SK-N-SH (cell line): ENCODE measurements at regions not wholly inside any gene's neighbourhood (a gene's known extent, or its start where the extent isn't known, plus 50 kb on each side); places are given as distances from the start of the nearest gene placed in this dataset.

ENCODE experiments used
- CTCF ChIA-PET: fragments of 300-600, 350-600 bp; formaldehyde crosslinking; extraction: SDS; loops from one replicate; lab custom pipeline; 2021; lab: Yijun Ruan, JAX
- POLR2A ChIA-PET: fragments of 350-600 bp; sonication (Branson Sonifier 250); formaldehyde crosslinking; extraction: SDS; loops from one replicate; lab custom pipeline; 2020; ENCODE audit warnings: antibody characterized with exemption, inconsistent platforms; lab: Yijun Ruan, JAX
- DNase-seq: peaks from one replicate; pipeline ENCODE4 v3.0.0; 2012
- H2AFZ ChIP-seq: fragments of 200-600 bp; sonication (generic); 2 replicates; pipeline ENCODE4 v1.8.1; 2016; ENCODE audit warnings: antibody characterized with exemption, mild to moderate bottlenecking, low read depth
- H3F3A ChIP-seq: fragments of 200-600 bp; sonication (generic); replicated peaks from 2 replicates; pipeline ENCODE3; 2016; ENCODE audit warnings: antibody characterized with exemption, mild to moderate bottlenecking; ENCODE audit not compliant: insufficient read depth
- H3K27ac ChIP-seq, 2 experiments: fragments of 200-500 bp in 1 of 2; fragments of 200-600 bp in 1 of 2; sonication (Bioruptor generic) in 1 of 2; sonication (generic), shearing (Covaris generic) in 1 of 2; 2 replicates each; pipeline versions ENCODE4 v1.5.1 to v1.6.1; 2014 to 2016; ENCODE audit warnings: low read depth in 2 of 2, inconsistent platforms in 1 of 2, low read length in 1 of 2, mild to moderate bottlenecking in 1 of 2, mixed read lengths in 1 of 2
- H3K27me3 ChIP-seq: fragments of 200-600 bp; sonication (generic), shearing (Covaris generic); 2 replicates; pipeline ENCODE4 v1.6.1; 2016; ENCODE audit warnings: mixed run types; ENCODE audit not compliant: insufficient read depth
- H3K36me3 ChIP-seq, 2 experiments: fragments of 200-500 bp in 1 of 2; fragments of 200-600 bp in 1 of 2; sonication (Bioruptor generic) in 1 of 2; sonication (generic) in 1 of 2; replicated peaks in 1 of 2; 2 replicates each; pipeline versions ENCODE3 to v1.5.1; 2014 to 2016; ENCODE audit warnings: low read length in 1 of 2, mild to moderate bottlenecking in 1 of 2; ENCODE audit not compliant: insufficient read depth in 2 of 2, control insufficient read depth in 1 of 2
- H3K4me1 ChIP-seq, 2 experiments: fragments of 200-500 bp in 1 of 2; fragments of 200-600 bp in 1 of 2; sonication (Bioruptor generic) in 1 of 2; sonication (generic), shearing (Covaris generic) in 1 of 2; 2 replicates each; pipeline versions ENCODE4 v1.5.1 to v1.6.1; 2014 to 2016; ENCODE audit warnings: low read depth in 1 of 2, low read length in 1 of 2, mixed run types in 1 of 2; ENCODE audit not compliant: insufficient read depth in 2 of 2, control insufficient read depth in 1 of 2
- H3K4me2 ChIP-seq: fragments of 200-600 bp; sonication (generic), shearing (Covaris generic); 2 replicates; pipeline ENCODE4 v1.6.1; 2017; ENCODE audit warnings: mixed run types
- H3K4me3 ChIP-seq, 2 experiments: fragments of 200-500 bp in 1 of 2; fragments of 200-600 bp in 1 of 2; sonication (Bioruptor generic) in 1 of 2; sonication (generic), shearing (Covaris generic) in 1 of 2; 2 replicates each; pipeline versions ENCODE4 v1.5.1 to v1.8.1; 2014 to 2016; ENCODE audit warnings: low read depth in 2 of 2, inconsistent platforms in 1 of 2, low read length in 1 of 2, mild to moderate bottlenecking in 1 of 2, mixed read lengths in 1 of 2, moderate library complexity in 1 of 2
- H3K79me2 ChIP-seq: fragments of 200-600 bp; sonication (generic); 2 replicates; pipeline ENCODE4 v1.8.1; 2017; ENCODE audit warnings: mild to moderate bottlenecking; ENCODE audit not compliant: insufficient read depth
- H3K9ac ChIP-seq: fragments of 200-600 bp; sonication (generic); 2 replicates; pipeline ENCODE4 v1.6.1; 2017; ENCODE audit warnings: mixed run types
- H3K9me2 ChIP-seq: fragments of 200-600 bp; sonication (generic); 2 replicates; pipeline ENCODE4 v1.6.1; 2017; ENCODE audit warnings: mixed run types
- H3K9me3 ChIP-seq: fragments of 200-600 bp; sonication (generic); 2 replicates; pipeline ENCODE4 v1.6.1; 2017; ENCODE audit warnings: mixed run types, mild to moderate bottlenecking, moderate library complexity
- H4K20me1 ChIP-seq: fragments of 200-600 bp; sonication (generic); 2 replicates; pipeline ENCODE4 v1.6.1; 2017; ENCODE audit warnings: mild to moderate bottlenecking, mixed run types; ENCODE audit not compliant: insufficient read depth
- ELF1 ChIP-seq: IDR thresholded peaks from 2 replicates; pipeline ENCODE4 v1.4.0; 2012
- FOXJ3 ChIP-seq: sonication (generic); formaldehyde crosslinking; IDR thresholded peaks from 2 replicates; pipeline ENCODE4 v1.5.1; 2020; ENCODE audit warnings: mild to moderate bottlenecking, missing genetic modification reagents
- GABPA ChIP-seq: IDR thresholded peaks from 2 replicates; pipeline ENCODE4 v1.4.0; 2012; ENCODE audit warnings: low read depth, mild to moderate bottlenecking
- GATA2 ChIP-seq: sonication (generic); formaldehyde crosslinking; IDR thresholded peaks from 2 replicates; pipeline ENCODE4 v1.5.0; 2020; ENCODE audit warnings: mild to moderate bottlenecking, missing genetic modification reagents
- MEF2A ChIP-seq: IDR thresholded peaks from 2 replicates; pipeline ENCODE4 v1.4.0; 2012; ENCODE audit warnings: low read depth, borderline replicate concordance
- MXI1 ChIP-seq: IDR thresholded peaks from 2 replicates; pipeline ENCODE4 v1.6.1; 2012; ENCODE audit warnings: mild to moderate bottlenecking, low read depth, low read length, improper control_type of control experiment
- REST ChIP-seq: IDR thresholded peaks from 2 replicates; pipeline ENCODE4 v1.6.1; 2012; ENCODE audit warnings: mild to moderate bottlenecking, low read depth, low read length, moderate library complexity
- SMC3 ChIP-seq: IDR thresholded peaks from 2 replicates; pipeline ENCODE4 v1.6.1; 2012; ENCODE audit warnings: low read depth, low read length, improper control_type of control experiment
- WGBS: methylation state at CpG from one replicate; pipeline ENCODE4 v1.1.6; 2017; ENCODE audit warnings: low lambda C conversion rate; 5-methylcytosine and 5-hydroxymethylcytosine counted together
- TF ChIP-seq, protein P1 (sequence below): fragments of 150-350 bp; IDR thresholded peaks from 2 replicates; pipeline ENCODE4 v1.6.1; 2016; ENCODE audit warnings: mild to moderate bottlenecking, low read depth, low read length

GRCh38 chr5:24320643-24321042 lies 324.1 kb downstream of the CDH10 start:
- H3K36me3 ChIP-seq, result no peaks in the 10 kb centered on the region
- H3K4me1 ChIP-seq, result no peaks in the 10 kb centered on the region
- DNase-seq, result no peak
- H3K9me3 ChIP-seq, result no peaks in the 10 kb centered on the region
- ChIA-PET POLR2A (no interaction called here), CTCF (no interaction called here)
- H3K79me2 ChIP-seq, result no peaks in the 10 kb centered on the region
- no peak overlapping the region for H3K27ac ChIP-seq
- H3K9ac ChIP-seq, result no peak overlapping the region
- H3F3A ChIP-seq, result no peaks in the 10 kb centered on the region
- H4K20me1 ChIP-seq, result no peaks in the 10 kb centered on the region
- H3K27me3 ChIP-seq, result no peaks in the 10 kb centered on the region
- no peaks in the 10 kb centered on the region for H3K9me2 ChIP-seq
- H3K4me3 ChIP-seq, result no peak overlapping the region
- 6% methylated on average over 3 of the region's 3 CpGs for WGBS
- no peak for TF ChIP-seq FOXJ3 (CRISPR knock-in tag)
- no peak for TF ChIP-seq SMC3
- TF ChIP-seq, all 33 proteins: peak for 0
- H3K4me2 ChIP-seq, result no peak overlapping the region
- no peak overlapping the region for H2AFZ ChIP-seq

DNA sequence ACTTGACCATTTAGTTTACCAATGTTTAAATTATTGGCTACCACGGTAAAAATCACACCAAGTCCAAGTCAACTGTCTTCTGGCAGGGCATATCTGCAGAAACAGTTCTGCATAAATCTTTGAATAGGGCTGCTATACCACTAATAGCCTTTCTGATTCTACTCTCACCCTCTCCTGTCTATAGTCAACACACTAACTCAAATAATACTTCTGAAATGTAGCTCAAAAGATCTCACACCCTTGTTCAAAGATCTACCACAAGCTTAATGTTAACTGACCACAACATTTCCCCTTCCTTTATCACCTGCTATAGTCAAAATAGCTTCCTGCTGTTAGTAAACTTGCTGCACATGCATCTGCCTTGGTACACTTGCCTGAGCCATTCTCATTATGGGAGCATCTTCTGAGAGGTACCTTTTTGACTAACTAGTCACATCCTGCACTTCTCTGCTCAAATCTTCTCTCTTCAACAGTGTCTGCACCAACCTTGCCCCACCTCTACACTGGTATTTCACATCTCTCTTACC lies 319.4 kb downstream of the CDH10 start:
- H3K27me3 ChIP-seq, result no peaks in the 10 kb centered on the region
- DNase-seq, result no peak
- H3K79me2 ChIP-seq, result no peaks in the 10 kb centered on the region
- no peaks in the 10 kb centered on the region for H3K4me1 ChIP-seq
- no peaks in the 10 kb centered on the region for H3K9me2 ChIP-seq
- H3K9ac ChIP-seq, result no peak overlapping the region
- no peak overlapping the region for H3K4me3 ChIP-seq
- CTCF ChIA-PET, result interaction anchor here (1.1 kb wide), 1 partner anchor 14 kb away, joined by 4 read pairs; no protein-coding TSS in a partner anchor
- no peaks in the 10 kb centered on the region for H3K36me3 ChIP-seq
- H3K27ac ChIP-seq, result no peak overlapping the region
- no peak overlapping the region for H2AFZ ChIP-seq
- TF ChIP-seq ELF1, result no peak
- TF ChIP-seq, protein P1, sequence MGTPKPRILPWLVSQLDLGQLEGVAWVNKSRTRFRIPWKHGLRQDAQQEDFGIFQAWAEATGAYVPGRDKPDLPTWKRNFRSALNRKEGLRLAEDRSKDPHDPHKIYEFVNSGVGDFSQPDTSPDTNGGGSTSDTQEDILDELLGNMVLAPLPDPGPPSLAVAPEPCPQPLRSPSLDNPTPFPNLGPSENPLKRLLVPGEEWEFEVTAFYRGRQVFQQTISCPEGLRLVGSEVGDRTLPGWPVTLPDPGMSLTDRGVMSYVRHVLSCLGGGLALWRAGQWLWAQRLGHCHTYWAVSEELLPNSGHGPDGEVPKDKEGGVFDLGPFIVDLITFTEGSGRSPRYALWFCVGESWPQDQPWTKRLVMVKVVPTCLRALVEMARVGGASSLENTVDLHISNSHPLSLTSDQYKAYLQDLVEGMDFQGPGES, result no peak
- TF ChIP-seq GABPA, result no peak
- no peak for TF ChIP-seq SMC3
- no peak for TF ChIP-seq MXI1
- no peak for TF ChIP-seq REST
- TF ChIP-seq FOXJ3 (CRISPR knock-in tag), result no peak
- no peak for TF ChIP-seq GATA2 (CRISPR knock-in tag)
- TF ChIP-seq MEF2A, result no peak
- TF ChIP-seq, all 33 proteins: peak for 0
- 0% methylated on average over 1 of the region's 1 CpG for WGBS
- no peak overlapping the region for H3K4me2 ChIP-seq
- no peaks in the 10 kb centered on the region for H3K9me3 ChIP-seq
- no peaks in the 10 kb centered on the region for H3F3A ChIP-seq
- POLR2A ChIA-PET, result no interaction called here
- H4K20me1 ChIP-seq, result no peaks in the 10 kb centered on the region
